ENCODE measurements at regions not wholly inside any gene's neighbourhood (a gene's known extent, or its start where the extent isn't known, plus 50 kb on each side); places are given as distances from the start of the nearest gene placed in this dataset.

- no peak for DNase-seq
These were observed 64.8 kb upstream of the LOXL4 start for GRCh38 chr10:98332623-98333269.

- DNase-seq = no peak
These were observed 63.9 kb upstream of the LOXL4 start for GRCh38 chr10:98331885-98332284.

GRCh38 chr10:98330987-98331386 lies 63.0 kb upstream of the LOXL4 start:
- DNase-seq = no peak

GRCh38 chr10:98328640-98329039 lies 60.6 kb upstream of the LOXL4 start:
- no peak for DNase-seq

- no peak for DNase-seq
These were observed 60.2 kb upstream of the LOXL4 start for GRCh38 chr10:98328163-98328562.

GRCh38 chr10:98326621-98327027 lies 58.6 kb upstream of the LOXL4 start:
- DNase-seq = peak; percentile 27

GRCh38 chr10:98323221-98324164 lies 55.5 kb upstream of the LOXL4 start:
- peak; percentile 16 for DNase-seq

GRCh38 chr10:98321186-98321780 lies 53.3 kb upstream of the LOXL4 start:
- DNase-seq = peak; percentile 4

- DNase-seq = no peak
These were observed 52.6 kb upstream of the LOXL4 start for GRCh38 chr10:98320486-98321185.

GRCh38 chr10:98318861-98319260 lies 50.9 kb upstream of the LOXL4 start:
- no peak for DNase-seq

Data from tongue (tissue), 1 donor.